ENCODE measurements at regions not wholly inside any gene's neighbourhood (a gene's known extent, or its start where the extent isn't known, plus 50 kb on each side); places are given as distances from the start of the nearest gene placed in this dataset.
"Not testable (repeated sequence)": the region's sequence is repeated elsewhere in the genome, so short reads cannot be mapped to it uniquely, and the experiment has no call there.

DNA sequence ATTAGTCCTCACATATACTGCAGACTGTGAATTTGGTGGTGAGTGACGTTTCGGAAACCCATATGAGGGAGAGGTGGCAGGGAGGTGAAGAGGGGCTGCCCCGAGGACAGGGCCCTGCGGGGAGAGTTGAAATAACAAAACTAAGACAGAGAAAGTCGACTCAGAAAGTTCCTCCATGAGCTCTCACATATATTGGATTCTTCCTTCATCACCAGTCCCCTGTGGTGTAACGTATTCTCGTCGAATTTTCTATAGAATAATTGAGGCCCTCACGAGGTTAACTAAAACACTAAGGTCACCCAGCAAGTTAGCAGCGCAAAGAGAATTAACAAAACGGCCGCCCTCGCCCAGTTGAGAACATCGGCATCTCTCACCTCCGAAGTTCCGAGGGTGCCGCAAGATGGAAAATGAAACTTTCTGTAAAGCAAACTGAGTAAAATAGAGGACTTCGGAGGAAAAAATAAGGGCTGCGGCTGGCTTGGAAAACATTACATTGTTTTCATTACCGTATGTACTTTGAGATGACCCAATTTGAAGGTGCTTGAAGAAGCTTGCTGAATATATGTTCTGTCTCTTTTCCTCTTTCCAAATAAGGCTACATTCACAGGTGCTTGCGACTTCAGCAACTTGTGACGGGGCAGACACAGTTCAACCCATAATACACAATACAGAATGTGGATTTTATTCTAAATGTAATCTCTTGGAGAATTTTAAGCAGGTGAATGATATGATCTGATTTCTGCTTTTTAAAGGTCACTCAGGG is 490.9 kb upstream of the JARID2 start:
- DNase-seq, result no peak

DNA sequence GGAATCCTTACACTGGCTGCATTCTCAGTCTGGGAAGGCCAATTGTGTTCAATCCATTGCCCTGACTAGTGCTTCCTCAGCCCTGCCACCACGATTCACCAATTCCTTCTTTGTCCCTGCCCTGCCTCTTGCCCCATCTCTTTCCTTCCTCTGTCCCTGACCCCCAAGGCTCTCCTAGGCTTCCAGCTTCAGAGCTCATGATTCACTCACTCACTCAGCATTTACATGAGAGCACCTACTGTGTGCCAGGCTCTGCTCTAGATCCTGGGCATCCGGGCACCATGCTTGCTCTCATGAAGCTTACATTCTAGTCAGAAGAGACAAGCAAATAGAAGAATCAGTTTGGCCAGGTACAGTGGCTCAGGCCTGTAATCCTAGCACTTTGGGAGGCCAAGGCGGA is 489.5 kb upstream of the JARID2 start:
- no peak for DNase-seq

DNA sequence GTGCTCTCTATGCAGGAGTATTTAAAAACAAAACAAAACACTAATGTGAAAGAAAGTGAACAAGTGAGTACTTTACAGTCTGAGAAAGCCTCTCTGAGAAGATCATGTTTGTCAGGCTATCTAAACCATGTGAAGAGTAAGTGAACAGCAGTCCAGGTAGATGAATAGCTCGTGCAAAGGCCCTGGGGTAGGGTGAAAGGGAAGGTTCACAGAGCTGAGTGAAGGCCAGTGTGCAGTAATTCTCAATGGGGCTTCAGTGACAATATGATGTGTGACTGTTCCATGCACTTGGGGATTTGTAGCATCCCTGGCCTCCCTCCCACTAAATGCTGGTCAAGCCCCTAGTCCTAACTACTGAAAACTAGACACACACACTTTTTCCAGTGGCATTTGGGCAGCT is 488.9 kb upstream of the JARID2 start:
- no peak for DNase-seq

DNA sequence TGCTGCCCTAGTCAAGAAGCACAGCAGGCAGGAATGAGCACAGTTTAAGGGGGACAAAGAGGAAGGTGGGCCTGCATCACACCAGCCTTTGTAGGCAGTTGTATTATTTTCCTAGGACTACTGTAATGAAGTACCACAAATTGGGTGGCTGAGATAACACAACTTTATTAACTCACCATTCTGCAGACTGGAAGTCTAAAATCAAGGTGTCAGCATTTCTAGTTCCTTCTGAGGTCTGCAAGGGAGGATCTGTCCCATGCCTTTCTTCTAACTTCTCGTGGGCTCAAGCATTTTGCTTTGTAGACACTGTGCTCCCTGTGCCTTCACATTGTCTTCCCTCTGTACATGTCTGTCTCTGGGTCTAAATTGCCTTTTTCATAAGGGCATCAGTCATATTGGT is 488.5 kb upstream of the JARID2 start:
- no peak for DNase-seq

DNA sequence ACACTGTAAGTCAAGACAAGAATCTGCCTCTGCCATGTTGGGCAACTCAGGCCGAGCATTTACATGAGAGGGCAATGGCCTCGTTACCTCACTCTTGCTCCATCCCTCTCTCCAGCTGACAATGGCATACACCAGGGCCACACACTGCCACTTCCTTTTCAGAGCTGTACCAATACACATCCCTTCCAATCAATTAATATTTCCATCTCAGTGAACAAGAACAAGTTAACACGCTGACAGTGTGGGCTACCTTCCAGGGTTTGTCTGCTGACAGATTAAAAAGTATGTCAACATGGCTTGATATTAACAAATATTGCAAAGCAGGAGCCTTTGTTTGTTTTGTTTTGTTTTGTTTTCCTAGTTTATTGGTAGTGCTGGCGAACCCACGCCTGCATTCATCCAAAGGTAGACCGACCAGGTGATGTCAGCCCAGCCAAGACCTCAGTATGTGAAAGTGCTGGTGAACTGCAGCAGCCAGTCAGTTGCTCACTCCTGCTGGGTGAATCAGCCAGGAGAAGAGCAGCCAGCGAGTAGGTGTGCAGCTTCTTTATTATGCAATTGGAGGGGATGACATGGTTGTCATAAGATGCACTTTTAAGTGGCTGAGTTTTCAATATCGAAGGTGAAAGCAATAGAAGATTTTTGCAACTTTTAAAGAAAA is 487.3 kb upstream of the JARID2 start:
- DNase-seq, result no peak

DNA sequence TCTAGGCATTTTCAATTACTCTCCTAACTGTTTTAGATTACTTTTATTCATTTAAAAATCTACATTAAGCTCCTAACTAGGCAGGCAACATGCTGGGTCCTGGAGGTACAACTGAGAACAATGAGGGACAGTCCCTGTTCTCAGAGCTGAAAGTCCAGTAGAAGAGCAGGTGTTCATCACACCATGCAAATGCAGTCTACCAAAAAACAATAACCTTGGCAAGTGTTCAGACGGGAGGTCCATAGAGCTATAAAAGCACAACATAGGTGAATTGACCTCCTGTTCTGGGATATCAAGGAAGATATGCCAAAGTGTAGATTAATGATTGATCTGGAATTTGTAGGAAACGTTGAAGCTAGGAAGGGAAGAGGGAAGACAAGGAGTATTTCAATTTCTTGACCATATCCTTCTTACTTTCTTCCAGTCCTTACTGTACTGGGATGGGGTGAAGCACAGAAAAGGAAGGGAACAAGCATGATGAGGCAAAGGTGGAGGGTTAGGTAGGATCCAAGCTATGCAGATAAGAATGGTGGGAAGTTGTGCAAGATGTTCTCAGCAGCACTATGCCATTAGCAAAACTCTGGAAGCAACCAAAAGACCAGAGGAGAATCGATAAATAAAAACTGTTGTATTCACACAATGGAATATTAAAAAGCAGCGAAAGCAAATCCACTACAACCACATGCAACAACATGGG is 485.7 kb upstream of the JARID2 start:
- no peak for DNase-seq

DNA sequence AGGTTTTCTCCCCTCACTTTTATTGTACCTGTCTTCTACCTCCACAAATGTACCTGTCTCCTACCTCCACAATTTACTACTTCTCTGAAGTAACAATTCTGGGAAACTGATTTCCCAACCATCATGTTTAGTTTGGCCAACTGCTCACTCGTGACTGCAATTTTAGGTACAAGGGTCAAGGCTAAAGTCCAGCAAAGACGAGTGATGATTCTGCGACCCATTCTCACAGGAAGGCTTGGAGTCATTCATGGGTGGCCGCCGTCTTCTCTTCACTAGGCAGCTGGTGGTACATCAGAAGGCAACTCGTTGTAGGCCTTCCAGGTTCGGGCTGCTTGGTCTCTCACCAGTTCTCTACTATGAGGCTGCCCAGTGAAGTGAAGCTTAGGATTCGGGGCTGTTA is 483.8 kb upstream of the JARID2 start:
- DNase-seq, result no peak

DNA sequence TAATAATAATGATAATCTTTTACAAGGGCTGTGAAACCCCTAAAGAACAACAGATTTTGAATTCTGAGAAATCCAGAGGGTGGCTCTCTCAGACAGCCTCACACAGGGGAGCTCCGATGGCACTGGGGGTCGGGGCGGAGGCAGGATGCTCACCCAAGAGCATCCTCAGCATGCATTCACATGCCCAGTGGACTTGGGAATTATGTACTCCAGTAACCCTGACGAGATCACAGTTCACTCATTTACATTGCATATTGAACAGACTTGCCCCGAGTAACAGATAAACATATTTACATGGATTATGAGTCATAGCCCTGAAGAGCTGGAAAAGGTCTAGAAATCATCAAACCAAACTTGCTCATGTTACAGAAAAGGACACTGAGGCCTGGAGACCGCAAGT is 482.7 kb upstream of the JARID2 start:
- DNase-seq, result no peak

DNA sequence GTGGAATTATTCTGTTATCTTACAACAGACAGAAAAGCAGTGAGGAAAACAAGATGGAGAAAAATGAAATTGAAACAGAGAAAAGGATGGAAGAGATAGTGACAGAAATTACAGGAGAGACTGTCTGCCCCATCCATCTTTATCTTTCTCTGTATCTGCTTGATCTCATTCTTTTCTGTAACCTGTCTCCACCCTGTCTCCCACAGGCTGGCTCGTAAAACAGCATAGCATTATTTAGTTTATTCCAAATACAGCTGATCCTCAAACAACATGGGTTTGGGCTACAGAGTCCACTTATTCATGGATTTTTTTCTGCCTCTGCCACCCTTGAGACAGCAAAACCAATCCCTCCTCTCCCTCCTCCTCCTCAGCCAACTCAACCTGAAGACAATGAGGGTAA is 482.3 kb upstream of the JARID2 start:
- DNase-seq, result no peak

DNA sequence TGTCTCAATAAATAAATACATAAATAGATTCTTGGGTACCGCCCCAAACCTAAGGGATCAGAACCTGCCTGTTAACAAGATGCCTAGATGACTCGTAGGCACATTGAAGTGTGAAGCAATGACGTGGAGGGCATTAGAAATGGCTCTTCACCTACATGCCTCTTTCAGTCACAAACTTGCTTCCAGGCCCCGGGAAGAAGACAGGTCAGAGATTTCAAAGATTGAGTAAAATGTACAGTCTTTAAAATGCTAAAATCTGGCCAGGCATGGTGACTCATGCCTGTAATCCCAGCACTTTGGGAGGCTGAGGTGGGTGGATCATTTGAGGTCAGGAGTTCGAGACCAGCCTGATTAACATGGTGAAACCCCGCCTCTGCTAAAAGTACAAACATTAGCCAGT is 480.8 kb upstream of the JARID2 start:
- no peak for DNase-seq

DNA sequence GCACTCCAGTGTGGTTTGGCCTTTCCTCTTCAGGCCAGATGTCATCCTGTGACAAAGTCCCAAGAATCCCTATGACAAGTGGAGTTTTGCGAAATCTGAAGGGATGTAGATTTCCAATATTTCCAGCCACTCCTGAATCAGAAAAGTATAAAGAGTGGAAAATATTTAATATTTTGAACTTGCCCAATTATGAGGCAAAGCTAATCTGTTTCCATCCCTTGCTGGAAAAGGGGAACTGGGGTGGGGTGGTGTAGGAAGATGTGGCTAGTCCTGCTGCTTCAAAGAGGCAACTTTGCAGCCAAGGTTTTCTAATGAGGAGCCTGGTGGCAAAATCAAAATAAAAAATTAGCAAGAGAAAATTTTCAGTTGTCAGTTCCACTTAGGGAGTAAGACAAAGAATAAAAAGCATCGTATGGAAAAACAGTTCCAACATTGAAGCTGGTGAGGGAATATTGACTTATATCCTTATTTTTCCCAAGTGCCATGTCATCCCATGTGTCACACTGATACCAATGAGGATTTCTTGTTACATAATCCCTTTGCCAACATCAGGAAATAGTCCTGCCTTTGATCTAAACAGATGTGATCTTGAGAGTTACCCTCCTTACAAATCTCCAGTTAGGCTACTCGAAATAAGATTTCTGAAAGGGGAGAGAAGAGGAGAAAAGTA is 480.0 kb upstream of the JARID2 start:
- DNase-seq, result no peak

DNA sequence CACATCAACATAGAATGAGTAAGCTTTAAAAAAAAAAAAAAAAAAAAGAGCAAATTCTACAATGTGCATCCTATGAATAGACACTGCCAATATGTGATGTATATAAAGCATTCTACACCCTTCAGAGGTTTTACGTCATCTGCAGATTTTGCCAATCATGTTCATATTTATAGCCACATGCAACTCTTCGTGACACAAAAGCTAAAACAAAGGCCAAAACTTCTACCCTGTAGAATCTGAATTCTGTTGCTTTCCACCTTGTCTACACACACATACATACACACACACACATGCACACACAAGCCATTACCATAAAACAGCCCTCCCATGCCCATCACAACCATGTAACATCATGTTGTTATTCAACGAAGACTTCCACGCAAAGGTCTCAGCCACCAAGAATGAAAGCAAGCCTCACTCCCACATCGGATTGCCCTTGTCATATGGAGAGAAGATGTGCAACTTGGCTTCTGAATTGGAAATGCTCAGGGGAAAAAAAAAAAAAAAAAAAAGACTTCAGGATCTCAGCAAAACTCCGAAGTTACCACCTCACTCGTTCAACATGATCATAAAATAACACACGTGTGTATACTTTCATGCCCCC is 479.4 kb upstream of the JARID2 start:
- no peak for DNase-seq

DNA sequence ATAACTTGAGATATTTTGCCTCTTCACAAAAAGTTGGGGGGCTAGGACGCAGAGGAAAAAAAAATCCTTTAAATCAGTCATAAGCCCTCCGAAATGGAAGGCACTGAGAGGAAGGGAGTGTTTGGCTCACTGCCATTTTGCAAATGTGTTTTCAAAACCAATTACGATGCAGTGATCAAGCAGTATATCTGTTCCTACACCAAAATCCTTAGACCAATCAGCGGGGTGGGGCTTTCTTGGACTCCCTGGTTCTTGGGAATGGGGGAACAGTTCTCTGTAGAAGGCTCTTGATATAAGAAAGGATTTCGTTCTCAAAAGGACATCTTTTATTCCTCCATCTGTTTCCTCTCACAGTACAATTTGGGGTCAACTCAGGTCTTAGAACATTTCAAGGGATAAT is 478.6 kb upstream of the JARID2 start:
- no peak for DNase-seq

DNA sequence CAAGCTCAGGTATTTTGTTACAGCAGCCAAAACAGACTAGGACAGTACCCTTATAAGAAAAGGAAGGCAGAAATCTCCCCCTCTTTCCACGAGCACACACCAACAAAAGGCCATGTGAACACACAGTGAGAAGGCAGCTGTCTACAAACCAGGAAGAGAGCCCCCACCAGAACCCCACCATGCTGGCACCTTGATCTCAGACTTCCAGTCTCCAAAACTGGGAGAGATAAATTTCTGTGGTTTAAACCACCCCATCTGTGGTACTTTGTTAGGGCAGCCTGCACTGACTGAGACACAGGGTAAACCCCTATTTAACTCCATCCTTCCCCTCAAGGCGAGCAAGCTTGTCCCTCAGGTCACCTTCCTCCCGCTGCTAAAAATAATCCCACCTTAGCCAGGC is 475.8 kb upstream of the JARID2 start:
- DNase-seq, result no peak

DNA sequence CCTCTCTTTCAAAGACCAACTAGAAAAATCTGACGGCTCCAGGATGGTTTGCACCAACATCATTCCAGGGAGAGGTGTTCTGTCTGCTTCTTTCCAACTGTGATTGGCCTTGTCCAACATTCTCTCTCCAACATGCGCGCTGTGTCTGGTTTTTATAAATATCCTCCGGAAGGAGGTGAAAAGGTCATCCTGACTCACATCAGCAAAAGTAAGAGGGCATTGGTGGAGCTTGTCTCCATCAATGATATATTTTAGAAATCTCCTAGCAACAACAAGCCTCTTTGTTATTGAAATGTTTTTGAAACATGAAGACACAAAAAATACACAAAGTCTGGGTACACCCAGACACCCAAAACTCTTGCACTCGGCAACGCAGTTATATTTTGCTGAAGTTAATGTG is 475.3 kb upstream of the JARID2 start:
- no peak for DNase-seq

DNA sequence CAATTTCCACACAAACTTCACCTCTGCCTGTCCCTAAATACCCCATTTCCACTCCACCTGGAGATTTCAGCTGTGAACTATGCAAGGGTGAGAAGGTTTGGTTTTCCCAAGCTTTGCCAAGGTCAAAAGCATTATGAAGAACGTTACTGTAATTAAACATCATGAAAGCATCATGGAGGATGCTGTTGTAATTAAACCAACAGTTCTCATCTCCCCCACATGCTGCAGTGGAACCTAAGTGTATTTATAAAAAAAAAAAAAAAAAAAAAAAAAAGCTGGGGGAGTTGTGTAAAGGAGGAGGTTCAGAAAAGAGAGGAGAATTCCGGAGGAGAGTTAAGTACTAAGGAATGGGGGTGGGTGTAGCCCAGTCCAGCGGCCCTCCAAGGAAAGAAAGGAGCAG is 474.9 kb upstream of the JARID2 start:
- DNase-seq, result no peak

DNA sequence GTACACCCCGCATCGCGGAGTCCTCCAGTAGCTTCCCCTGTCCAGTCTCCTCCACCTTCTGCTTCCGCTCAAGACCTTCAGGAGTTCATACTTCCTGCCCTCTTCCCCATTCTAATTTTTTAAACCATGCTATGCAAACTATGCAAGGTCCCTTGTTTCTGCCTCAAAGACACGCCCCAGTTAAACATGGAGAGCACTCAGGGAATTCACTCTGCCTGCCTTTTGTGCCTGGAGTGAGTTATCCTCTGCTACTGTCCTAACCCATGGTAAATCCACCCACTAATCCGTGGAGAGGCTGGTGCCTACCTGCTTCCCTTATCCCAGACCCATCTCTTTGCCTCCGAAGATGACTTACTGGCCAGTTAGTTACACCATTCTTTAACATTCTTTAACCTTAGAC is 473.7 kb upstream of the JARID2 start:
- no peak for DNase-seq

DNA sequence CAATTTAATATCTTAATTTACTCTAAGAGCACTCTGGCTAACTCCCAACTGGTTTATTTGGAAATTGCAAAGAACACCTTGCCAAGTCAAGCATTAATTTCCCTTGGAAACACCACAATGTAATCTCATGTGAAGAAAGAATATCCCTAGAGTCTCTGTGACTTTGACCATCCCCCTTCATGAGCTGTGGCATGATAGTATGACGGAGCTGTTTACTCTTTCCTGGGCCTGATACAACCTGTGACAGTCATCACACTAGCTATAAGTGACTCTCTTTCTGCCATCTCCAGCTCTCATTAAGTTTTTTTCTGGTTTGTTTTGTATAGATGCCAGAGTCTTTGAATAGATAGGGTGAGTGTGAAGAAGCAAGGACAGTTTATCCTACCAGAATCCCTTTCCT is 470.3 kb upstream of the JARID2 start:
- DNase-seq, result no peak

DNA sequence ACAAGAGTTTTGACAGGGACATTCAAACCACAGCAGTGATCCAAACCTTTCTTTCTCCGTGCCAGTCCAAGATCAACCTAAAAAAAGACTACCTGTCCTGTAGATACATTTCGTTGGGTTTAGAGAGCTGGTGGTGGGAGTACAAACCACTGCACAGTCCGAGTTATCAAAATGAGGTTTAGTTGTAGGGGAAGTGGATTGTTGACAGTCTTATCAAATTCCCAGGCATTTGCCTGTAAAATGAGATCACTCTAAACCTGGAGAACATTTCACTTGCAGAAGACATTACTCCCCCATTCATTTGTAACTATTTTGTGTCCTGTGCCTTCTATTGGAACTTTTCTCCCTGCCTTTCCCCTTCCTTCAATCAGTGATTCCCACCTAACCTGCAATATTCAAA is 469.6 kb upstream of the JARID2 start:
- no peak for DNase-seq

DNA sequence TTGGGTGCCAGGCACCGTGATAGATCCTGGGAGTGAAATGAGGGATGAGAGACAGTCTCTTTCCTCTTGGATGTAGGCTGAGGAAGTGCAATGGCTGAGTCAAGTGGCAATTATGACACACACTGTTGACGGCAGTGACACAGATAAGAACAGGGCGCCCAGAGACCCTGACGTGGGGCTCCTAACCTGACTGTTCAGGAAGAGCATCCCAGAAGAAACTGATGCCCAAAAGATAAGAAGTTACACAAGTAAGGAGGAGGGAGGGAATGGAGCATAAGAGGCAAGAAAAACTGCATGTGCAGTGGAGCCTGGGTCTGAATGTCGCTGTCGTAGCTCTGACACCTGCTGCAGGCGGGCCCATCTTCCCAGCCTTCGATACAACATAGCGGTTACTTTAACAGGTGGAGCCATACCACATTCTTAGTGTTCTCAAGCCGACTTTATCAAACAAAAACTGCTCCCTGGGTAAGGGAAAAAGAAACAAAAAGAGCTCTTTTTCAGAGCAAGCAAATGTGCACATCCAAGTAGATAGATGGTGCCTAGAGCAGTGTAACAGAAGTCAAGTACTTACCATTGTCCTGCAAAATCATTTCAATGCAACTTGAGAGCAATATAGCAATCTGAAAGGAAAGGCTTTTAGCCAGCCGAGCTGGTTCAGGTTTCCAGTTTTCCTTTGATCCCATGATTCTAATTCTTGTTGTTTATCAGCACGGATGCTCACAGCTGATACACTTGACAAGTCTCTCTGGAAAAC is 463.9 kb upstream of the JARID2 start:
- no peak for DNase-seq

DNA sequence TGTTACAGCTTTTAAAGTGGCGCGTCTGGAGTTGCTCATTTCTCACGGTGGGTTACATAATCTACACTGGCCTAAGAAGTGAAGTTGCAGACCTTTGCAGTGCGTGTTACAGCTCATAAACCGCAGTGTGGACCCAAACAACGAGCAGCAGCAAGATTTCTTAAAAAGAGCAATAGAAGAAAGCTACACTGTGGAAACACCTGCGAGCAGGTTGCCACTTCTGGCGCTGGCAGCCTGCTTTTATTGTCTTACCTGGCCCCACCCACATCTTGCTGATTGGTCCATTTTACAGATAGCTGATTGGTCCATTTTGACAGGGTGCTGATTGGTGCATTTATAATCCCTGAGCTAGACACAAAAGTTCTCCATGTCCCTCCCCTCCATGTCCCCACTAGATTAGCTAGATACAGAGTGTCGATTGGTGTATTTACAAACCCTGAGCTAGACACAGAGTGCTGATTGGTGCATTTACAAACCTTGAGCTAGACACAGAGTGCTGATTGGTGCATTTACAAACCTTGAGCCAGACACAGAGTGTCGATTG is 462.9 kb upstream of the JARID2 start:
- not testable (repeated sequence) for DNase-seq

DNA sequence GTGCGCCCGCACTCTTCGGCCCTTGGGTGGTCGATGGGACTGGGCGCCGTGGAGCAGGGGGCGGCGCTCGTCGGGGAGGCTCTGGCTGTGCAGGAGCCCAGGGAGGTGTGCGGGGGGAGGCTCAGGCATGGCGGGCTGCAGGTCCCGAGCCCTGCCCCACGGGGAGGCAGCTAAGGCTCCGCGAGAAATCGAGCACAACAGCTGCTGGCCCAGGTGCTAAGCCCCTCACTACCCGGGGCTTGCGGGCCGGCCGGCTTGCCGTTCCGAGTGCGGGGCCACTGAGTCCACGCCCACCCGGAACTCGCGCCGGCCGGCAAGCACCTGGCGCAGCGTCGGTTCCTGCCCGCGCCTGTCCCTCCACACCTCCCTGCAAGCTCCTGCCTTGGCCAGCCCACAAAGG is 462.3 kb upstream of the JARID2 start:
- no peak for DNase-seq
